GM12875 (cell line): ENCODE measurements at regions not wholly inside any gene's neighbourhood (a gene's known extent, or its start where the extent isn't known, plus 50 kb on each side); places are given as distances from the start of the nearest gene placed in this dataset.
"Not testable (repeated sequence)": the region's sequence is repeated elsewhere in the genome, so short reads cannot be mapped to it uniquely, and the experiment has no call there.

Source experiments
- H3K4me3 ChIP-seq: one replicate; pipeline ENCODE4 v1.5.1; 2011; ENCODE audit warnings: low read depth, low read length, control low read depth
- TF ChIP-seq, protein P1 (sequence below): IDR thresholded peaks from 2 replicates; pipeline ENCODE4 v1.5.1; 2011; ENCODE audit warnings: low read depth, mild to moderate bottlenecking, control low read depth, inconsistent platforms, low read length, moderate library complexity, borderline replicate concordance; ENCODE audit not compliant: insufficient read depth

DNA sequence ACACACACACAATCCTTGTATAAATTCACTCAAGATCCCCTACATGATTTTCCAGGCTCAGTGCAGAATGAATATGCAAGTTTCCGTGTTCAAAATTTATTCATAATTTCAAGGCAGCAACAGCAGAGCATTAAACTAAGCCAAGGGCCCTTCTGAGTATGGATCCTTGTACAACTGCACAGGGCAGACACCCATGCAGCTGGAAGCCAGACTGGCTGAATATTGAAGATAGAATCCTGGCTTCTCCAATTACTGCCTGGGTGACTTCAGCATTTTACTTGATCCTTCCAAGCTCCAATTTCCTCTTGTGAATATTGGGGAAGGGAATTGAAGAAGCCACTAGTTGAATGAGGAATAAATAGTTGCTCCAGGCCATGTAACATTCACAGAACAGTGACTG, 267.9 kb upstream of the REG3G start:
- TF ChIP-seq, protein P1, sequence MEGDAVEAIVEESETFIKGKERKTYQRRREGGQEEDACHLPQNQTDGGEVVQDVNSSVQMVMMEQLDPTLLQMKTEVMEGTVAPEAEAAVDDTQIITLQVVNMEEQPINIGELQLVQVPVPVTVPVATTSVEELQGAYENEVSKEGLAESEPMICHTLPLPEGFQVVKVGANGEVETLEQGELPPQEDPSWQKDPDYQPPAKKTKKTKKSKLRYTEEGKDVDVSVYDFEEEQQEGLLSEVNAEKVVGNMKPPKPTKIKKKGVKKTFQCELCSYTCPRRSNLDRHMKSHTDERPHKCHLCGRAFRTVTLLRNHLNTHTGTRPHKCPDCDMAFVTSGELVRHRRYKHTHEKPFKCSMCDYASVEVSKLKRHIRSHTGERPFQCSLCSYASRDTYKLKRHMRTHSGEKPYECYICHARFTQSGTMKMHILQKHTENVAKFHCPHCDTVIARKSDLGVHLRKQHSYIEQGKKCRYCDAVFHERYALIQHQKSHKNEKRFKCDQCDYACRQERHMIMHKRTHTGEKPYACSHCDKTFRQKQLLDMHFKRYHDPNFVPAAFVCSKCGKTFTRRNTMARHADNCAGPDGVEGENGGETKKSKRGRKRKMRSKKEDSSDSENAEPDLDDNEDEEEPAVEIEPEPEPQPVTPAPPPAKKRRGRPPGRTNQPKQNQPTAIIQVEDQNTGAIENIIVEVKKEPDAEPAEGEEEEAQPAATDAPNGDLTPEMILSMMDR = no peak
- no peak overlapping the region for H3K4me3 ChIP-seq

DNA sequence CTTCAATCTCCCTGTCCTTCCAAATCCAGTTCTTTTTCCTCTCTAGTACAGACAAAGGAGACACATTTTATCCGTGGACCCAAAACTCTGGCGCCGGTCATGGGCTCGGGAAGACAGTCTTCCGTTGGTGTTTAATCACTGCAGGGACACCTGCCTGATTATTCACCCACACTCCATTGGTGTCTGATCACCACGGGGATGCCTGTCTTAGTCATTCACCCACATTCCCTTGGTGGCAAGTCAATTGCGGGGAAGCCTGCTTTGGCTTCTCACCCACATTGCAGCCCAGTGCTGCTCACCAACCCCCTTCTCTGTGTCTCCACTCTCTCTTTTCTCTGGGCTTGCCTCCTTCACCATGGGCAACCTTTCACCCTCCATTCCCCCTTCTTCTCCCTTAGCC, 266.7 kb upstream of the REG3G start:
- not testable (repeated sequence) for H3K4me3 ChIP-seq

DNA sequence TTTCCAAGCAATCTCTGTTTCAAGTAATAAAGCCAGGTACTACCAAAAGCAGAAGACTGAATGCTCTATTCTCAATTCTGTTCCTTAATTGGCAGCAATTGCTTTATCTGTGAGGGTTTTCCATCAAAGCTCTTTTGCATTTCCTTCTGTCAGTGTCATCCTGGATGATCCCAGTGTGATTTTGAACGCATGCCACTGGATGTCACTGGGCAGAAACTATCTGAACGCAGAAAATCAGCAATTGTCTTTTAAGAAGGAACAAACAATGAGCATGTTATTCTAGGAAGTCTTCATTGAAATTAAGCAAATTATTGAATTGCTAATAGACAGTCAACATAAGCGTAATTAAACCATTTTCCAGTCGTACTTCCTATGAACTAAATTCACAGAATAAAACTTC, 259.0 kb upstream of the REG3G start:
- H3K4me3 ChIP-seq = no peak overlapping the region
- TF ChIP-seq, protein P1 = no peak

DNA sequence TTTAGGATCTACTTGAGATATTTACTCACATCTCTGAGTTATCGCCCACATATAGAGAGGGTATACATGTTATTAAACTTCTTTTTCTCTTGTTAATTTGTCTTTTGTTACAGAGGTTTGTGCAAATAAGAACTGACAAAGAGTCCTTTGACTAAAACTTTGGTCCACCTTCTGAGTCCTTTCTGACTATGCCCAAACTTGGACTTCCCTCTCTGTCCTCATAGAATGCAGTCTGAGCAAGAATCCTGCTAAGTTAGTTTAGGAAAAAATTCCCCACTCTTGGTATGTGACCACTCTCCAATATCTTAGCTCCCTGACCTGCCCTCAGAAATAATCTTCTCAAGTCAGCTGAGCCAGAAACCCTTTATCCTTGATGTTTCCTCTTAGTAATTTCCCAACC, 257.5 kb upstream of the REG3G start:
- TF ChIP-seq, protein P1 = no peak
- no peak overlapping the region for H3K4me3 ChIP-seq

DNA sequence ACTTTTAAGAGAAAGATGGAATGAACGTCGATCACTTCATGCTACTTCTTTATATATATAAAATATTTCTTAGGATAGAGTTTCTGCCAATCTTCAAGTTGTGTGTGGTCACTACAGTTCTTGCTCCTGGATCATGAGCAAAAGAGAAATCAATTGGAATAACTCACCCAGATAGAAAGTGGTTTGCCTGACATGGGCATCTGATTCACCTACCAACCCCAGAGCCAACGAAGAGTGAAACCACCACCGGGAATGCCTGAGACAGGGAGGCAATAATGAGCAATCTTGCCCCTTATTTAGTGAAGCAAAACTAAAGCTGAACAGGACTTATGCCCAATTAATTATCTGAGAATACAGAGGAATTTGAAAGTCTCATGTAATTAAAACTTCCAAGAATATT, 250.2 kb upstream of the REG3G start:
- H3K4me3 ChIP-seq = no peak overlapping the region
- TF ChIP-seq, protein P1 = no peak

DNA sequence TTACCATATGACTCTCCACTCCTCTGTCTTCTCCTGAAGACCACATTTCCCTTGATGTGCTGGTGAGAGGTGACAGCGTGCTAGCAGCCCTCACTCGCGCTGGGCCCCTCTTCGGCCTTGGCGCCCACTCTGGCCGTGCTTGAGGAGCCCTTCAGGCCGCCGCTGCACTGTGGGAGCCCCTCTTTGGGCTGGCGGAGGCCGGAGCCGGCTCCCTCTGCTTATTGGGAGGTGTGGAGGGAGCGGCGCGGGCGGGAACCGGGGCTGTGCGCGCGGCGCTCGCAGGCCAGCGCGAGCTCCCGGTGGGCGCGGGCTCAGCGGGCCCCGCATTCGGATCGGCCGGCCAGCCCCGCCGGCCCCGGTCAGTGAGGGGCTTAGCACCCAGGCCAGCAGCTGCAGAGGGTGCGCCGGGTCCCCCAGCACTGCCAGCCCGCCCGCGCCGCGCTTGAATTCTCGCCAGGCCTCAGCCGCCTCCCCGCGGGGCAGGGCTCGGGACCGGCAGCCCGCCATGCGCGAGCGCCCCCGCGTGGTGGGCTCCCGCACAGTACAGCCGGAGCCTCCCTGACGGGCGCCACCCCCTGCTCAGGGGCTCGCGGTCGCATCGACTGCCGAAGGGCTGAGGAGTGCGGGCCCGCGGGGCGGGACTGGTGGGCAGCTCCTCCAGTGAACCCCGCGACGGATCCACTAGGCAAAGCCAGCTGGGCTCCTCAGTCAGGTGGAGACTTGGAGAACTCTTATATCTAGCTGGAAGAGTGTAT, 246.6 kb upstream of the REG3G start:
- H3K4me3 ChIP-seq = no peak overlapping the region
- TF ChIP-seq, protein P1 = no peak

DNA sequence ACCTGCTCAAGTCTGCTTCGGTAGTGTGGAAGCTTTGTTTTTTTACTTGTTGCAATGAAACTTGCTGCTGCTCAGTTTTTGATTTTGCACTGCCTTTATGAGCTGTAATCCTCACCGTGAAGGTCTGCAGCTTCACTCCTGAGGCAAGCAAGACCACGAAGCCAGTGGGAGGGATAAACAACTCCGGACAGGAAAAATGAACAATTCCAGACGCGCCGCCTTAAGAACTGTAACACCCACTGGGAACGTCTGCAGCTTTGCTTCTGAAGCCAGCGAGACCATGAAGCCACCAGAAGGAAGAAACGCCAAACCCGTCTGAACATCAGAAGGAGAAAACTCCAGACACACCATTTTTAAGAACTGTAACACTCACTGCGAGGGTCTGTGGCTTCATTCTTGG, 245.7 kb upstream of the REG3G start:
- TF ChIP-seq, protein P1 = no peak
- H3K4me3 ChIP-seq = no peak overlapping the region

DNA sequence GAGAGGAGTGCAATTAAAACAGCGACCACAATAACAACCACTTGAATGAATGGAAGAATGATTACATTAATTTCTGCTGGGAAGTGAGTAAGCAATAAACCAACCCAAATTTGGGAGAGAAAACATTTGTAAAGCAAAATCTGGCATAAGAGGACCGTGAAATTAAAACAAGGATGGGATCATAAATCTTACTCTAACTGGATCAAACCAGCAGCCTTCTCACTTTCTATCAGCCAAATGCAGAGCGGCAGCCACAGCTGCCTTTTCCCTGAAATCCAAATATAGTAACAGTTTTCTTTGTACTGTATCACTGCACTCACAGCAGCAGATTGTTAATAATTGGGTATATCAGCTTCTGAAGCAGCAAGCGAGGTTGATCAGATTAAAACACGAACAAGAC, 245.2 kb upstream of the REG3G start:
- TF ChIP-seq, protein P1 = no peak
- H3K4me3 ChIP-seq = no peak overlapping the region
